ENCODE measurements at regions not wholly inside any gene's neighbourhood (a gene's known extent, or its start where the extent isn't known, plus 50 kb on each side); places are given as distances from the start of the nearest gene placed in this dataset.

DNA sequence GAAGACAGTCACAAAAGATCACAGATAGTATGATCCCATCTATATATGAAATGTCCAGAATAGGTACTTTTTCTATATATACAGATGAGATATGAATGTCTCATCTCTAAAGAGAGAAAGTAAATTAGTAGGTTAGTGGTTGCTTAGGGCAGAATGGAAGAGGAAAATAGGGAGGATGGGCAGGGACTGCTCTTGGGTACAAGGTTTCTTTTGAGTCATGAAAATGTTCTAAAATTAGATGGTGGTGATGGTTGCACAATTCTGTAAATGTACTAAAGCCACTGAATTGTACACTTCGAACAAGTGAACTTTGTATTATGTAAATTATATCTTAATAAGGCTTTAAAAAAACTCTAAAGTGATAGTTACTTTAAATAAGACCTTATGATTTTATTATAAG, 59.6 kb upstream of the GRAMD2B start:
- Histone ChIP-seq H3K4me3 (ENCODE audit: low read length in 3 of 3) (no peak overlapping the region), H3K9ac (ENCODE audit: low read depth in 1 of 3, low read length in 3 of 3) (no peak overlapping the region), H3K4me1 (ENCODE audit: control insufficient read depth in 3 of 3, insufficient read depth in 3 of 3, low read length in 3 of 3) (peaks cover 0 to 2% (median 0%) of the 10 kb centered on the region in 3 donors), H3K27me3 (ENCODE audit: control insufficient read depth in 3 of 3, insufficient read depth in 3 of 3, low read length in 3 of 3) (no peaks in the 10 kb centered on the region), H3K9me3 (ENCODE audit: control insufficient read depth in 3 of 3, low read length in 3 of 3) (no peaks in the 10 kb centered on the region), H3K27ac (ENCODE audit: low read depth, low read length) (no peak overlapping the region), H3K36me3 (ENCODE audit: control insufficient read depth in 3 of 3, insufficient read depth in 3 of 3, low read length in 3 of 3) (no peaks in the 10 kb centered on the region)

DNA sequence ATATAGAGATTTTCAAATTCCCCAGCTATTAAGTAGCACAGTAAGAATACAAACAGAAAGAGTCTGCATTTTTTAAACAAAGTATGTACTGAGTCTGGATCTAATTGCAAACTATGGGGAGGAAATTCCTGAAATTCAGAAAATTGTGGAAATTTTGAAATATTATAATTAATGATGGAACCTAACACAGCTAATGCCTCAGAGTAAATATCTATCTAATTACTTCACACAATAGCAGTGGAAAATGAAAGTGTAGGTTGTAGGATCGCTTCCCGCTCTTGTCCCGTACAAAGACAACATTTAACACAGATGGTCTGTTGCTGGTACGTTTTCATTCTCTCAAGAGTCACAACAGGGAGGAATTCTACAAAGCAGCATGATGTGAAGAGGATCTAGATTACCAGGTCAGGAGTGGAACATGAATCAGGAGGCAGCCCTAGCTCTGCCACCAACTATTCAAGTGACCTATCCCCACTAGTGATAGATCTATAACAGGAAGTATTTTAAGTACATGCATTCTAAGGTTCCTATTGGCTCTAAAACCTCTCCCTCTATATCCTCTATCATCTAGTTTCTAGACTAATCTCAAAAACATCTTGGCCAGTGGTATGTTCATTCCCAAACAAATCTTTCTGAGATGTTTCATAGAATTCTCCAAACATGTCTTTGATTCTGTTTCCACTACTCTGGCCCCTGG, 58.9 kb upstream of the GRAMD2B start:
- no peaks in the 10 kb centered on the region for H3K36me3 ChIP-seq (ENCODE audit: control insufficient read depth in 3 of 3, insufficient read depth in 3 of 3, low read length in 3 of 3)
- H3K9me3 ChIP-seq (ENCODE audit: control insufficient read depth in 3 of 3, low read length in 3 of 3) = no peaks in the 10 kb centered on the region
- no peaks in the 10 kb centered on the region for H3K27me3 ChIP-seq (ENCODE audit: control insufficient read depth in 3 of 3, insufficient read depth in 3 of 3, low read length in 3 of 3)

GRCh38 chr5:126365446-126366198, 57.6 kb upstream of the GRAMD2B start:
- Histone ChIP-seq H3K27me3 (ENCODE audit: control insufficient read depth in 3 of 3, insufficient read depth in 3 of 3, low read length in 3 of 3) (no peaks in the 10 kb centered on the region), H3K9me3 (ENCODE audit: control insufficient read depth in 3 of 3, low read length in 3 of 3) (no peaks in the 10 kb centered on the region), H3K4me1 (ENCODE audit: control insufficient read depth in 3 of 3, insufficient read depth in 3 of 3, low read length in 3 of 3) (peaks cover 0 to 2% (median 0%) of the 10 kb centered on the region in 3 donors), H3K4me3 (ENCODE audit: low read length in 3 of 3) (no peak overlapping the region), H3K27ac (ENCODE audit: low read depth, low read length) (no peak overlapping the region), H3K36me3 (ENCODE audit: control insufficient read depth in 3 of 3, insufficient read depth in 3 of 3, low read length in 3 of 3) (no peaks in the 10 kb centered on the region), H3K9ac (ENCODE audit: low read depth in 1 of 3, low read length in 3 of 3) (no peak overlapping the region)

More for the DNA sequence above, 58.9 kb upstream of the GRAMD2B start:
- H3K27ac ChIP-seq (ENCODE audit: low read depth, low read length) = no peak overlapping the region
- H3K4me3 ChIP-seq (ENCODE audit: low read length in 3 of 3) = no peak overlapping the region
- H3K9ac ChIP-seq (ENCODE audit: low read depth in 1 of 3, low read length in 3 of 3) = no peak overlapping the region
- peaks cover 0 to 2% (median 0%) of the 10 kb centered on the region in 3 donors for H3K4me1 ChIP-seq (ENCODE audit: control insufficient read depth in 3 of 3, insufficient read depth in 3 of 3, low read length in 3 of 3)

DNA sequence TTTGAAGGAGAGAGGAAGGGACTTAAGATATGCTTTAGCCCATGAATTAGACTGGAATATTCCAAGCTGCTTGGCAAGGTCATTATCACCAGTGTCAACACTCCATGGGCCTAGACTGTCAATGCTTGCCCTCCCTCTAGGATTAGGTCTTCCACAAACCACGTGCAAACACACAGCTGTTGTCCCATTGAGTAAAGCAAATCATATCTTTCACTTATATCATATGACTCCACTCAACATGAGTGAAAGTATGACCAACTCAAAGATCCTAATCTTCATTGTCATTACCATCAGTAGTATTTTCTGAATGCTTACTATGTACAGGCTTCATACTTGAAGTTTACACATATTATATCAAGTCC, 57.0 kb upstream of the GRAMD2B start:
- Histone ChIP-seq H3K9me3 (ENCODE audit: control insufficient read depth in 3 of 3, low read length in 3 of 3) (no peaks in the 10 kb centered on the region), H3K36me3 (ENCODE audit: control insufficient read depth in 3 of 3, insufficient read depth in 3 of 3, low read length in 3 of 3) (no peaks in the 10 kb centered on the region), H3K4me3 (ENCODE audit: low read length in 3 of 3) (no peak overlapping the region), H3K27me3 (ENCODE audit: control insufficient read depth in 3 of 3, insufficient read depth in 3 of 3, low read length in 3 of 3) (no peaks in the 10 kb centered on the region), H3K9ac (ENCODE audit: low read depth in 1 of 3, low read length in 3 of 3) (no peak overlapping the region), H3K4me1 (ENCODE audit: control insufficient read depth in 3 of 3, insufficient read depth in 3 of 3, low read length in 3 of 3) (peaks cover 0 to 2% (median 0%) of the 10 kb centered on the region in 3 donors), H3K27ac (ENCODE audit: low read depth, low read length) (no peak overlapping the region)

DNA sequence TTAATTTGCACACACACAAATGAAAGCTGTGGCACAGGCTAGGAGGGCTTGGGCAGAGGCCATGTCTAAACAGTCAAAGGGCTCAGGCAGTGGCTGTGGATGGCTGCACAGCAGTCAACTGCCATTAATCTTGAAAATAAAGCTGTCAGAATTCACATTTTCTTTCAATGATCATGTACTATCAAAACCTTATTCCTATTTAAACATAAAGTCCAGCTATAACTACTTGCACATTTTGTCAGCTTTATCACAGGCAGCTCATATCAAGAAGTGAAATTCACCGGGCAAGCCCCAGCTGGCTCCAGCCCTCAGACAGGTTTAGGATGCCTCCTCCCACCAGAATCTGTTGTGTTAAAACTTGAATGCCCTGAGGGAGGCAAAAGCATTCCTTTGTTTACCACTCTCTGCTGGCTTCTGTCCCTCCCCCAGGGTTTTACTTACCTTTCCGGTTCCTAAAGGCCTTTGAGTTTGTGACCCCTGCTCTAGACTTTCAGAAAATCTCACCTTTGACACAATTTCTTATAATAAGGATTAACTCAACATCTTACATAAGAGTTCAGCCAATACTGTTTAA, 54.9 kb upstream of the GRAMD2B start:
- Histone ChIP-seq H3K9me3 (ENCODE audit: control insufficient read depth in 3 of 3, low read length in 3 of 3) (no peaks in the 10 kb centered on the region), H3K9ac (ENCODE audit: low read depth in 1 of 3, low read length in 3 of 3) (no peak overlapping the region), H3K4me1 (ENCODE audit: control insufficient read depth in 3 of 3, insufficient read depth in 3 of 3, low read length in 3 of 3) (peaks cover 0 to 2% (median 0%) of the 10 kb centered on the region in 3 donors), H3K36me3 (ENCODE audit: control insufficient read depth in 3 of 3, insufficient read depth in 3 of 3, low read length in 3 of 3) (no peaks in the 10 kb centered on the region), H3K27me3 (ENCODE audit: control insufficient read depth in 3 of 3, insufficient read depth in 3 of 3, low read length in 3 of 3) (no peaks in the 10 kb centered on the region), H3K27ac (ENCODE audit: low read depth, low read length) (no peak overlapping the region), H3K4me3 (ENCODE audit: low read length in 3 of 3) (no peak overlapping the region)

DNA sequence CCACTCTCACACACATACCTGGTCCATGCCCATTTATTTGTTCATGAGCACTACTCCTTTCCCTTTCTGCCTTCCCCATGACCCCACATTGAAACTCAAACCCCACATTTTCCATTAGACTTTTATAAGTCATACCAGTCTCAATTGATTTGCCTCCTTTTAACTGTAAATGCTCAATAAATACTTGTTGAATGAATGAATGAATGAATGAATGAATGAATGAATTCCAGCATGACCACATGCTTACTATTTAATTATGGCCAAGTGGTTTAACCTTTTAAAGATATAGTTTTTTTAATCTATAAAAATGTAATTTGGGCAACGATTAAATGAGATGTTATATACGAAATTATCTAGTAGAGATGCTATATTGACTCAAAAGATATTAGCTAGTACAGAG, 54.1 kb upstream of the GRAMD2B start:
- H3K27ac ChIP-seq (ENCODE audit: low read depth, low read length) = no peak overlapping the region

DNA sequence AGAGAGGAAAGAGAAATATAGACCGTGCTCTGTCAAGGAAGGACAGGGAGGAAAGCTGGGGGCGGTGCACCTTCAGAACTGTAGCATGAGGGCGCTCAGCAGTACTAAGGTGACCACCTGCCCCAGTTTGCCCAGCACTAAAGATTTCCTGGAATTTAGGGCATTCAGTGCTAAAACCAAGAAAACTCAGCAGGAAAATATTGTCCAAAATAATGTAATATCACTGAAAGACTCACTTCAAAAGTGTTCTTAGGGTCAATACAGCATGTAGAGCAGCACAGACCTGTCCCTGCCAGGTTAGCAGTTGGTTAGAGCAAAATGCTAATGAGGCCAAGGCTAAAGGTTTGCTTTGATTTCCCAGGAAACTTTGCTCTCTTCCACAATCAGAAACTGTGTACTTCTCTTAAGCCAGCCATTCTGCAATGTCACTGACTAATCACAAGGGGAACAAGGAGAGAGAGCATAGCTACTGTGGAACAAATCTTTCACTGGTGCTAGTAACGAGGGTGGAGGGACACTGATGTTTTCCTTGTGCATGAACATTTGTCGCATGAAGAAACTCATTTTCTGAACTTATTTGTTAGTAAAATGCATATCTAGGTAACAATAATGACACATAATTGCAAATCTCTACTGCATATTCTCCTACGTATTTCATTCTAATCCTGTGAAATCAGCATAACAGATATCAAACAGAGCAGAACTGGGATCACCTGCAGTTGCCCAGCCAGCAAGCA, 53.0 kb upstream of the GRAMD2B start:
- Histone ChIP-seq H3K36me3 (ENCODE audit: control insufficient read depth in 3 of 3, insufficient read depth in 3 of 3, low read length in 3 of 3) (no peaks in the 10 kb centered on the region), H3K4me1 (ENCODE audit: control insufficient read depth in 3 of 3, insufficient read depth in 3 of 3, low read length in 3 of 3) (no peaks in the 10 kb centered on the region), H3K9ac (ENCODE audit: low read depth in 1 of 3, low read length in 3 of 3) (no peak overlapping the region), H3K27ac (ENCODE audit: low read depth, low read length) (no peak overlapping the region), H3K9me3 (ENCODE audit: control insufficient read depth in 3 of 3, low read length in 3 of 3) (no peaks in the 10 kb centered on the region), H3K4me3 (ENCODE audit: low read length in 3 of 3) (no peak overlapping the region), H3K27me3 (ENCODE audit: control insufficient read depth in 3 of 3, insufficient read depth in 3 of 3, low read length in 3 of 3) (no peaks in the 10 kb centered on the region)

More for the DNA sequence above, 54.1 kb upstream of the GRAMD2B start:
- Histone ChIP-seq H3K4me1 (ENCODE audit: control insufficient read depth in 3 of 3, insufficient read depth in 3 of 3, low read length in 3 of 3) (no peaks in the 10 kb centered on the region), H3K36me3 (ENCODE audit: control insufficient read depth in 3 of 3, insufficient read depth in 3 of 3, low read length in 3 of 3) (no peaks in the 10 kb centered on the region), H3K9me3 (ENCODE audit: control insufficient read depth in 3 of 3, low read length in 3 of 3) (no peaks in the 10 kb centered on the region), H3K27me3 (ENCODE audit: control insufficient read depth in 3 of 3, insufficient read depth in 3 of 3, low read length in 3 of 3) (no peaks in the 10 kb centered on the region), H3K9ac (ENCODE audit: low read depth in 1 of 3, low read length in 3 of 3) (no peak overlapping the region), H3K4me3 (ENCODE audit: low read length in 3 of 3) (no peak overlapping the region)

DNA sequence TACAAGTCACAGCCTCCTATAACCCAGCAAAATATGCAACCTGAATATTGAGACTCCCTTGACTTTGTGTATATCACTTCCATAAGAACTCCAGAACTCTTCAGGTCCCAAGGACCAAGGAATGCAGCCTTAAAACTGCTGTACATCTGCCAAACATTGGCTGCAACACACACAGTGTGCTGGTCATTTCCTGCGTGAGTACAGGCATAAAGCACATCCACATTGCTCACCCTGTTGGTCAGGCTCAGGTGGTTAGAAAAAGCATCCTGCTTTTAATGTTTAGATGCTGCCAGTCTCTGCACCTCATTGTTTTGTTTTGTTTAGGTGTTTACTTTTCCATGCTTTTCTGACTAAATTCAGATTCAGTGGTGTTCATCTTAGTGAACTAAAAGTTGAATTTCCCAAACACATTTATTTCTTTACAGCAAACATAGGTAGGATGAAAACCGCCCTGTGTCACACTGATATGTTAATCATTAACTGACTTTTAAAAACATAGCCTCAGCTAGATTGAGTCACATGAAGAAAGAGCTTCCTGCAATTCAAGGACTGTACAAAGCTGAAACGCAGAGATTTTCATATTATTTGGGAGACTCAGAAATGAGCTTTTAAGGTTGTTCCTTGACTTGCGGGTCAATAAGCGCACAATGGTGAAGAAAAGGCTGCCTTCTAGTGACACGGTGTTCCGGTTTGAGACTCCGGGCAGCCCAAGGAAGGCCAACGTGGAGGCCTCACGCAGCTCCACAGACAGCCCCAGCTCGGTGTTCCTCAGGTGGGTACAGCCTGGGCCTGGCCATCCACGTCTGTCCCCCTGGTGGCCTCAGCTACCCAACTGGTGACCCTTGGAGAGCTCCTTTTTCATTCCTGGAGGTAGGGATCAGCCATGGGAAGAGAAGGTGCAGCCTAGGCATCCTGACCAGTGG, 52.2 kb upstream of the GRAMD2B start:
- no peak overlapping the region for H3K27ac ChIP-seq (ENCODE audit: low read depth, low read length)
- H3K9me3 ChIP-seq (ENCODE audit: control insufficient read depth in 3 of 3, low read length in 3 of 3) = no peaks in the 10 kb centered on the region
- no peak overlapping the region for H3K4me3 ChIP-seq (ENCODE audit: low read length in 3 of 3)
- H3K9ac ChIP-seq (ENCODE audit: low read depth in 1 of 3, low read length in 3 of 3) = no peak overlapping the region
- H3K4me1 ChIP-seq (ENCODE audit: control insufficient read depth in 3 of 3, insufficient read depth in 3 of 3, low read length in 3 of 3) = no peaks in the 10 kb centered on the region
- H3K36me3 ChIP-seq (ENCODE audit: control insufficient read depth in 3 of 3, insufficient read depth in 3 of 3, low read length in 3 of 3) = no peaks in the 10 kb centered on the region
- no peaks in the 10 kb centered on the region for H3K27me3 ChIP-seq (ENCODE audit: control insufficient read depth in 3 of 3, insufficient read depth in 3 of 3, low read length in 3 of 3)

DNA sequence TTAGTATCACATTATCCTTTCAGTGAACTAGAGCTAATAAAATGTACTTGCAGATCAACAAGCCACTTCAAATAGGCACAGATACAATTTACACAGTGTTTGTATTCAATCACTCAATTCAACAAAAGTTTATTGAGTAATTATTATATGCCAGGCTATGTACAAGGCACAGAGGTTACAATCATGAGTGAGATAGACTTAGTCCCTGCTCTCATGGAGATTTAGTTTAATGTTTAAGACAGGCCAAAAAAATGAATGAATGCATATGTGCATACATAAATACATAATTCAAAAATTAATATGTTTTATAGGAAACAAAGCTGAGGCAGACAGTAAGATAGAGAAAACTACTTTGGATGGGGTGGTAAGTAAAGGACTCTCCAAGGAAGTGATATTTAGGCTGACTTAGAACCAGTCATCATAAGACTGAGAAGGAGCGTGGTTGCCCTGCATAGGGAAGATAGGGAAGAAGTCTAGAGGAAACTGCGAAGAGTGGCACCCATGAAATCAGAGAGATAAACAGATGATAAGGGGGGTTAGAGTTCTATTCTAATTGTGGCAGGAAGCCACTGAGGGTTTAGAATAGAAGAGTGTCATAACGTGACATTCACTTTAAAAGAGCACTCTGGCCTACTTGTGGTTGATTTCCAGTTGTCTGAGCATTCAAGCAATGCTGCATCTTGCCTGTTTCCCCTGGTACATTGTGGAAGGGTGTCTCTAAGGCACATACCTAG, 49.7 kb upstream of the GRAMD2B start:
- Histone ChIP-seq H3K4me1 (ENCODE audit: control insufficient read depth in 3 of 3, insufficient read depth in 3 of 3, low read length in 3 of 3) (no peaks in the 10 kb centered on the region), H3K27ac (ENCODE audit: low read depth, low read length) (no peak overlapping the region), H3K36me3 (ENCODE audit: control insufficient read depth in 3 of 3, insufficient read depth in 3 of 3, low read length in 3 of 3) (no peaks in the 10 kb centered on the region), H3K27me3 (ENCODE audit: control insufficient read depth in 3 of 3, insufficient read depth in 3 of 3, low read length in 3 of 3) (no peaks in the 10 kb centered on the region), H3K4me3 (ENCODE audit: low read length in 3 of 3) (no peak overlapping the region), H3K9me3 (ENCODE audit: control insufficient read depth in 3 of 3, low read length in 3 of 3) (no peaks in the 10 kb centered on the region), H3K9ac (ENCODE audit: low read depth in 1 of 3, low read length in 3 of 3) (no peak overlapping the region)
